ENCODE measurements at regions not wholly inside any gene's neighbourhood (a gene's known extent, or its start where the extent isn't known, plus 50 kb on each side); places are given as distances from the start of the nearest gene placed in this dataset.

GRCh38 chr4:34323549-34324320, 1920.6 kb downstream of the ARAP2 start:
- TF ChIP-seq POLR2A (IDR thresholded peaks at IDR 0.05; ENCODE audit: low read length), result no peak
- TF ChIP-seq CTCF (IDR thresholded peaks at IDR 0.05), result no peak
- TF ChIP-seq REST (IDR thresholded peaks at IDR 0.05), result no peak
- no peak for TF ChIP-seq HDAC2 (IDR thresholded peaks at IDR 0.05)
- no peak for TF ChIP-seq MAX (IDR thresholded peaks at IDR 0.05)
- no peak for TF ChIP-seq BHLHE40 (IDR thresholded peaks at IDR 0.05; ENCODE audit: low read depth, low read length)
- no peak for TF ChIP-seq CEBPB (IDR thresholded peaks at IDR 0.05)
- no peak for TF ChIP-seq RFX5 (IDR thresholded peaks at IDR 0.05)
- no peak for TF ChIP-seq POLR2AphosphoS2 (conservative IDR thresholded peaks at IDR 0.05; ENCODE audit: low read length)
